SU-DHL-6 (cell line): ENCODE measurements at regions not wholly inside any gene's neighbourhood (a gene's known extent, or its start where the extent isn't known, plus 50 kb on each side); places are given as distances from the start of the nearest gene placed in this dataset.

Experiments
- H2AFZ ChIP-seq: fragments of 200-600 bp; sonication (generic); 2 replicates; pipeline ENCODE4 v1.6.1; 2014; ENCODE audit warnings: low read depth, mild to moderate bottlenecking, moderate library complexity, mixed read lengths, antibody characterized with exemption, low read length; ENCODE audit not compliant: severe bottlenecking
- H3F3A ChIP-seq: fragments of 200-600 bp; shearing (Covaris generic); 2 replicates; pipeline ENCODE4 v1.6.0; 2016; ENCODE audit warnings: antibody characterized with exemption, mild to moderate bottlenecking; ENCODE audit not compliant: insufficient read depth
- H3K27ac ChIP-seq: fragments of 200-600 bp; sonication (generic); 2 replicates; pipeline ENCODE4 v1.5.1; 2016; ENCODE audit warnings: low read depth, mild to moderate bottlenecking, low read length, moderate library complexity, mixed read lengths
- H3K27me3 ChIP-seq: fragments of 200-600 bp; sonication (generic), shearing (Covaris generic); 2 replicates; pipeline ENCODE4 v1.6.0; 2014; ENCODE audit warnings: mild to moderate bottlenecking, low read length
- H3K36me3 ChIP-seq: fragments of 200-600 bp; sonication (generic); 2 replicates; pipeline ENCODE4 v1.6.1; 2014; ENCODE audit warnings: mild to moderate bottlenecking, low read length, mixed read lengths
- H3K4me2 ChIP-seq: fragments of 300-600, 200-600 bp; shearing (Covaris generic), sonication (generic); 2 replicates; pipeline ENCODE4 v1.6.0; 2014; ENCODE audit warnings: low read length, low read depth, mild to moderate bottlenecking; ENCODE audit not compliant: poor library complexity, severe bottlenecking
- H3K4me3 ChIP-seq: fragments of 200-600 bp; sonication (generic); 2 replicates; pipeline ENCODE4 v1.5.1; 2014; ENCODE audit warnings: antibody characterized with exemption, low read length, mild to moderate bottlenecking, mixed read lengths; ENCODE audit not compliant: insufficient read depth, poor library complexity, severe bottlenecking
- H3K79me2 ChIP-seq: fragments of 200-600 bp; sonication (generic); 2 replicates; pipeline ENCODE4 v1.6.1; 2014; ENCODE audit warnings: mild to moderate bottlenecking, low read length, moderate library complexity; ENCODE audit not compliant: insufficient read depth
- H3K9ac ChIP-seq: fragments of 200-600 bp; sonication (generic); 2 replicates; pipeline ENCODE4 v1.7.0; 2014; ENCODE audit warnings: mild to moderate bottlenecking, low read length
- H3K9me2 ChIP-seq: fragments of 200-600 bp; sonication (generic); replicated peaks from 2 replicates; pipeline ENCODE4 v1.6.1; 2014; ENCODE audit warnings: low read length; ENCODE audit not compliant: insufficient read depth
- H3K9me3 ChIP-seq: fragments of 200-600 bp; sonication (generic); 2 replicates; pipeline ENCODE4 v1.6.1; 2014; ENCODE audit warnings: low read length, mixed read lengths; ENCODE audit not compliant: insufficient read depth
- H4K20me1 ChIP-seq: fragments of 200-600 bp; sonication (generic); 2 replicates; pipeline ENCODE4 v1.6.1; 2014; ENCODE audit warnings: low read depth, mild to moderate bottlenecking, antibody characterized with exemption, low read length, moderate library complexity, mixed read lengths
- CTCF ChIP-seq: fragments of 200-600 bp; sonication (generic); IDR thresholded peaks from one replicate; pipeline ENCODE4 v1.5.1; 2017; ENCODE audit warnings: antibody characterized with exemption, mild to moderate bottlenecking, low read length, moderate library complexity; ENCODE audit not compliant: insufficient read depth, poor library complexity, severe bottlenecking
- EZH2phosphoT487 ChIP-seq: fragments of 200-600 bp; sonication (generic), shearing (Covaris generic); conservative IDR thresholded peaks from 2 replicates; pipeline ENCODE4 v1.6.1; 2018; ENCODE audit warnings: mild to moderate bottlenecking, antibody characterized with exemption, low read length, moderate library complexity, mixed read lengths

- Histone ChIP-seq H3K9me2 (no peaks in the 10 kb centered on the region), H3K4me2 (no peak overlapping the region), H3K27me3 (no peaks in the 10 kb centered on the region), H3K36me3 (no peaks in the 10 kb centered on the region), H3K9ac (no peak overlapping the region), H2AFZ (no peak overlapping the region), H3K79me2 (no peaks in the 10 kb centered on the region), H3K9me3 (no peaks in the 10 kb centered on the region), H4K20me1 (no peaks in the 10 kb centered on the region), H3K27ac (no peak overlapping the region), H3K4me3 (no peak overlapping the region), H3F3A (no peaks in the 10 kb centered on the region)
- TF ChIP-seq CTCF = no peak
- TF ChIP-seq EZH2phosphoT487 = no peak
Measured at GRCh38 chr11:100515087-100515486, 172.0 kb upstream of the ARHGAP42 start.

GRCh38 chr11:100525197-100525596, 161.9 kb upstream of the ARHGAP42 start:
- H3K36me3 ChIP-seq = no peaks in the 10 kb centered on the region
- no peak overlapping the region for H3K9ac ChIP-seq
- H3K9me2 ChIP-seq = no peaks in the 10 kb centered on the region
- H3K79me2 ChIP-seq = no peaks in the 10 kb centered on the region
- no peak overlapping the region for H3K4me3 ChIP-seq
- no peak overlapping the region for H2AFZ ChIP-seq
- H3K4me2 ChIP-seq = no peak overlapping the region
- no peaks in the 10 kb centered on the region for H4K20me1 ChIP-seq
- no peaks in the 10 kb centered on the region for H3F3A ChIP-seq
- TF ChIP-seq EZH2phosphoT487 = no peak
- TF ChIP-seq CTCF = no peak
- no peaks in the 10 kb centered on the region for H3K9me3 ChIP-seq
- H3K27me3 ChIP-seq = no peaks in the 10 kb centered on the region
- H3K27ac ChIP-seq = no peak overlapping the region

GRCh38 chr11:100525635-100526034, 161.5 kb upstream of the ARHGAP42 start:
- H3K27me3 ChIP-seq = no peaks in the 10 kb centered on the region
- no peaks in the 10 kb centered on the region for H3K9me3 ChIP-seq
- H3K27ac ChIP-seq = no peak overlapping the region
- no peaks in the 10 kb centered on the region for H3F3A ChIP-seq
- H3K9ac ChIP-seq = no peak overlapping the region
- no peaks in the 10 kb centered on the region for H3K36me3 ChIP-seq
- H3K4me2 ChIP-seq = no peak overlapping the region
- H2AFZ ChIP-seq = no peak overlapping the region
- no peaks in the 10 kb centered on the region for H3K9me2 ChIP-seq
- no peak for TF ChIP-seq CTCF
- TF ChIP-seq EZH2phosphoT487 = no peak
- H3K79me2 ChIP-seq = no peaks in the 10 kb centered on the region
- no peaks in the 10 kb centered on the region for H4K20me1 ChIP-seq
- H3K4me3 ChIP-seq = no peak overlapping the region
